Activated naive CD4-positive, alpha-beta T cell treated with anti-CD3 and anti-CD28 coated beads, Interleukin-2, amount 10 ng/mL, durations not matched to agents 7 days and 5 days (primary cell): ENCODE measurements at regions not wholly inside any gene's neighbourhood (a gene's known extent, or its start where the extent isn't known, plus 50 kb on each side); places are given as distances from the start of the nearest gene placed in this dataset.
A peak's percentile ranks its signal among the peaks of the same experiment; 100 is the strongest.

ENCODE experiments used
- CTCF ChIA-PET: fragments of 350-600 bp; sonication (Branson Sonifier 250); formaldehyde crosslinking; loops from one replicate; lab custom pipeline; 2021; ENCODE audit warnings: antibody characterized with exemption; lab: Charles Lee
- DNase-seq: peaks from one replicate; pipeline ENCODE4 v3.0.0-alpha.2; 2020
- H3K27ac Mint-ChIP-seq: one replicate; pipeline ENCODE4 v1.8.0; 2021; ENCODE audit warnings: mild to moderate bottlenecking, moderate library complexity, mixed read lengths
- H3K27me3 Mint-ChIP-seq: one replicate; pipeline ENCODE4 v1.8.0; 2021; ENCODE audit warnings: mild to moderate bottlenecking, mixed read lengths
- H3K36me3 Mint-ChIP-seq: one replicate; pipeline ENCODE4 v1.8.0; 2021; ENCODE audit warnings: mixed read lengths
- H3K4me1 Mint-ChIP-seq: one replicate; pipeline ENCODE4 v1.8.0; 2021; ENCODE audit warnings: mixed read lengths
- H3K4me3 Mint-ChIP-seq: one replicate; pipeline ENCODE4 v1.8.0; 2021; ENCODE audit warnings: mild to moderate bottlenecking, moderate library complexity, mixed read lengths
- H3K9me3 Mint-ChIP-seq: one replicate; pipeline ENCODE4 v1.8.0; 2021; ENCODE audit warnings: mixed read lengths

DNA sequence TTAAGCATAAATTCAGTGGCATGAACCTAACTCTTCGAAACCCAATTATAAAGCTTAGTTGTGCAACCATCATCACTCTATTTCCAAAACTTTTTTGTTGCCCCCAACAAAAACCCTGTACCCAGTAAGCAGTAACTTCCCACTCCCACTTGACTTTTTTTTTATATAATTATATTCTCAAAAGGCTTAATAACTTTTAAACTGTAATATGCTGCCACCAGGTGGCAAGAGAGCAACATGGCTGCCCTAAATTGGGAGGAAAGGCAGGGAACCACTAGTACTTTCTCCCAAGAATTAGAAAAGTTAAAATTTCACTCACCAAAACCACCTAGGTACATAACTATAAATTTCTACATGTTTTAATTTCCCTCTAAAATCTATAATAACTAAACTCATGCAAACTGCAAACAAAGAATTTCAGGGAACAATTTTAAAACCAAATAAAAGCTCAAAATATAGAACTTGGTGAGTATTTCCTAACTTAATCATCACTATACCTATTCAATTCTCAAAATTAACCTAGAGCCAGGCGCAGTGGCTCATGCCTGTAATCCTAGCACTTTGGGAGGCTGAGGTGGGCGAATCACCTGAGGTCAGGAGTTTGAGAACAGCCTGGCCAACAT is 50.2 kb upstream of the RNF38 start:
- H3K9me3 Mint-ChIP-seq, result no peaks in the 10 kb centered on the region
- no peak overlapping the region for H3K4me3 Mint-ChIP-seq
- H3K27ac Mint-ChIP-seq, result no peak overlapping the region
- peaks cover 7% of the 10 kb centered on the region for H3K4me1 Mint-ChIP-seq
- peak; percentile 45 for DNase-seq
- H3K36me3 Mint-ChIP-seq, result no peaks in the 10 kb centered on the region
- no peaks in the 10 kb centered on the region for H3K27me3 Mint-ChIP-seq
- CTCF ChIA-PET, result interaction anchor here (0.6 to 4.9 kb wide), 13 partner anchors 8 to 274 kb away, joined by 3 to 47 read pairs (median 5); no protein-coding TSS in a partner anchor
